A549 (cell line): ENCODE measurements at regions not wholly inside any gene's neighbourhood (a gene's known extent, or its start where the extent isn't known, plus 50 kb on each side); places are given as distances from the start of the nearest gene placed in this dataset.

ENCODE experiments used
- ATAC-seq, 2 experiments: fragments of 200-7000 bp in 1 of 2; fragments of >200 bp in 1 of 2; cut with Nextera tagmentation in 1 of 2; cut with Tn5 transposase in 1 of 2; 3 replicates each; pipeline versions ENCODE4 v1.8.0 to v1.9.1; 2018 to 2020; ENCODE audit warnings: mild to moderate bottlenecking in 1 of 2, moderate library complexity in 1 of 2
- CTCF ChIA-PET: fragments of 300-600 bp; sonication (Branson Sonifier 250); formaldehyde crosslinking; extraction: SDS; loops from one replicate; lab custom pipeline; 2021; ENCODE audit warnings: antibody characterized with exemption, inconsistent platforms; lab: Yijun Ruan, JAX
- POLR2A ChIA-PET: fragments of 350-600 bp; formaldehyde crosslinking; extraction: SDS; loops from one replicate; lab custom pipeline; 2021; ENCODE audit warnings: antibody characterized with exemption, inconsistent platforms; lab: Yijun Ruan, JAX
- DNase-seq, 2 experiments: peaks; one replicate each; pipeline versions ENCODE4 v3.0.0 to v3.0.0-alpha.2; 2011 to 2016; ENCODE audit warnings: low read depth in 1 of 2, low spot score in 1 of 2
- FAIRE-seq: peaks from 2 replicates; lab custom pipeline; 2011; peaks lifted over from hg19 to GRCh38; lab: Jason Lieb, UNC
- H3K27ac ChIP-seq, 2 experiments: fragments of >200 bp; sonication (Bioruptor Twin); formaldehyde crosslinking; 3 replicates each; pipeline ENCODE4 v1.5.1; 2016 to 2017
- H3K4me1 ChIP-seq: fragments of >200 bp; sonication (Bioruptor Twin); formaldehyde crosslinking; 3 replicates; pipeline ENCODE4 v1.6.1; 2016
- H3K4me2 ChIP-seq: fragments of >200 bp; sonication (Bioruptor Twin); formaldehyde crosslinking; 3 replicates; pipeline ENCODE4 v1.6.1; 2016
- H3K4me3 ChIP-seq: fragments of >200 bp; sonication (Bioruptor Twin); formaldehyde crosslinking; 3 replicates; pipeline ENCODE4 v1.5.1; 2016
- H3K9me3 ChIP-seq: fragments of >200 bp; sonication (Bioruptor Twin); formaldehyde crosslinking; 3 replicates; pipeline ENCODE4 v1.6.1; 2016
- ATOH8 ChIP-seq: fragments of 250-450 bp; sonication (Bioruptor Pico); IDR thresholded peaks from 2 replicates; pipeline ENCODE4 v1.5.0; 2020; ENCODE audit warnings: low read depth, mild to moderate bottlenecking, moderate library complexity
- BCL3 ChIP-seq: fragments of >200 bp; sonication (Bioruptor Twin); formaldehyde crosslinking; IDR thresholded peaks from 3 replicates; pipeline ENCODE4 v1.6.1; 2016
- CBX8 ChIP-seq: fragments of 200-600 bp; sonication (generic); IDR thresholded peaks from 2 replicates; pipeline ENCODE4 v1.6.1; 2016
- CEBPB ChIP-seq, 2 experiments: fragments of >200 bp in 1 of 2; sonication (Bioruptor Twin) in 1 of 2; formaldehyde crosslinking in 1 of 2; IDR thresholded peaks; 2 replicates each; pipeline ENCODE4 v1.6.1; 2012 to 2016
- CHD2 ChIP-seq: fragments of 150-350 bp; IDR thresholded peaks from 2 replicates; pipeline ENCODE4 v1.6.1; 2014; ENCODE audit warnings: low read length; ENCODE audit not compliant: partially characterized antibody
- CHD4 ChIP-seq: fragments of 200-600 bp; sonication (generic); IDR thresholded peaks from 2 replicates; pipeline ENCODE4 v1.6.1; 2016; ENCODE audit warnings: antibody characterized with exemption, mild to moderate bottlenecking, borderline replicate concordance
- CTCF ChIP-seq: fragments of >200 bp; sonication (Bioruptor Twin); formaldehyde crosslinking; IDR thresholded peaks from 3 replicates; pipeline ENCODE4 v1.5.1; 2016
- EP300 ChIP-seq, 2 experiments: fragments of >200 bp; sonication (Bioruptor Twin); formaldehyde crosslinking; IDR thresholded peaks; 2 replicates in 1 of 2; 3 replicates in 1 of 2; pipeline ENCODE4 v1.6.1; 2016 to 2017
- FOSL2 ChIP-seq, 2 experiments: fragments of 450-650 bp in 1 of 2; fragments of >200 bp in 1 of 2; sonication (Bioruptor Twin) in 1 of 2; formaldehyde crosslinking; IDR thresholded peaks; 2 replicates each; pipeline versions ENCODE4 v1.5.0 to v1.6.1; 2016 to 2020; ENCODE audit warnings: mild to moderate bottlenecking in 1 of 2, moderate library complexity in 1 of 2
- FOXS1 ChIP-seq: fragments of 250-450 bp; sonication (Bioruptor Pico); IDR thresholded peaks from 2 replicates; pipeline ENCODE4 v1.5.0; 2020; ENCODE audit warnings: mild to moderate bottlenecking, moderate library complexity
- HDAC2 ChIP-seq: fragments of 200-600 bp; sonication (generic); IDR thresholded peaks from 2 replicates; pipeline ENCODE4 v1.6.1; 2016
- HEYL ChIP-seq: fragments of 250-450 bp; sonication (Bioruptor Pico); IDR thresholded peaks from 2 replicates; pipeline ENCODE4 v1.8.0; 2021; ENCODE audit warnings: mild to moderate bottlenecking, moderate library complexity
- HMGXB4 ChIP-seq: fragments of 250-450 bp; sonication (Bioruptor Pico); IDR thresholded peaks from 2 replicates; pipeline ENCODE4 v1.5.0; 2021; ENCODE audit warnings: mild to moderate bottlenecking, moderate library complexity, borderline replicate concordance
- KDM1A ChIP-seq: fragments of 200-600 bp; sonication (generic); IDR thresholded peaks from 2 replicates; pipeline ENCODE4 v1.6.1; 2016; ENCODE audit warnings: low read depth, mild to moderate bottlenecking
- MYC ChIP-seq: IDR thresholded peaks from 2 replicates; pipeline ENCODE4 v1.6.1; 2012; ENCODE audit warnings: mild to moderate bottlenecking, inconsistent platforms, low read length, improper control_type of control experiment, borderline replicate concordance
- PHF8 ChIP-seq: fragments of 200-600 bp; sonication (generic); IDR thresholded peaks from 2 replicates; pipeline ENCODE4 v1.6.1; 2016; ENCODE audit warnings: low read depth, mild to moderate bottlenecking, antibody characterized with exemption, moderate library complexity, borderline replicate concordance
- REST ChIP-seq: fragments of 200-600 bp; sonication (generic); IDR thresholded peaks from 2 replicates; pipeline ENCODE4 v1.6.1; 2016; ENCODE audit warnings: antibody characterized with exemption, mild to moderate bottlenecking, moderate library complexity
- RFX5 ChIP-seq: fragments of 450-650 bp; IDR thresholded peaks from 2 replicates; pipeline ENCODE4 v1.7.1; 2014; ENCODE audit warnings: antibody characterized with exemption, mild to moderate bottlenecking, moderate library complexity
- RNF2 ChIP-seq: fragments of 200-600 bp; sonication (generic); IDR thresholded peaks from 2 replicates; pipeline ENCODE4 v1.6.1; 2016; ENCODE audit warnings: low read depth, mild to moderate bottlenecking, antibody characterized with exemption, moderate library complexity, borderline replicate concordance
- SMC3 ChIP-seq: fragments of >200 bp; sonication (Bioruptor Twin); formaldehyde crosslinking; IDR thresholded peaks from 3 replicates; pipeline ENCODE4 v1.6.1; 2018; ENCODE audit warnings: inconsistent platforms
- SREBF2 ChIP-seq: fragments of 450-650 bp; IDR thresholded peaks from 2 replicates; pipeline ENCODE4 v1.6.1; 2014; ENCODE audit warnings: mild to moderate bottlenecking, moderate library complexity
- USF2 ChIP-seq: fragments of 450-650 bp; IDR thresholded peaks from 2 replicates; pipeline ENCODE4 v1.6.1; 2014; ENCODE audit warnings: antibody characterized with exemption
- ZC3H11A ChIP-seq: fragments of 450-650 bp; IDR thresholded peaks from 2 replicates; pipeline ENCODE4 v1.6.1; 2014; ENCODE audit warnings: antibody characterized with exemption, mild to moderate bottlenecking
- ZNF302 ChIP-seq: fragments of 250-450 bp; sonication (Bioruptor Pico); IDR thresholded peaks from 2 replicates; pipeline ENCODE4 v1.9.0; 2021; ENCODE audit warnings: inconsistent platforms, mild to moderate bottlenecking, moderate library complexity
- ZSCAN20 ChIP-seq: fragments of 250-450 bp; sonication (Bioruptor Pico); IDR thresholded peaks from 2 replicates; pipeline ENCODE4 v1.8.0; 2022; ENCODE audit warnings: mild to moderate bottlenecking, moderate library complexity
- WGBS: methylation state at CpG from one replicate; pipeline ENCODE4 v1.1.6; 2017; ENCODE audit errors: missing lambda C conversion rate; 5-methylcytosine and 5-hydroxymethylcytosine counted together

- ChIA-PET CTCF (interaction anchor here (0.6 kb wide), 2 partner anchors 269 to 295 kb away, joined by 3 read pairs; no protein-coding TSS in a partner anchor), POLR2A (no interaction called here)
- no peaks in the 10 kb centered on the region for H3K4me1 ChIP-seq
- H3K4me3 ChIP-seq: no peak overlapping the region
- no peaks in the 10 kb centered on the region for H3K9me3 ChIP-seq
- H3K27ac ChIP-seq: no peak overlapping the region
- H3K4me2 ChIP-seq: no peak overlapping the region
- FAIRE-seq: no peak
- TF ChIP-seq SREBF2: no peak
- no peak for TF ChIP-seq CHD4
- TF ChIP-seq ATOH8 (CRISPR knock-in tag): no peak
- TF ChIP-seq PHF8: no peak
- TF ChIP-seq HEYL (CRISPR knock-in tag): no peak
- no peak for TF ChIP-seq FOSL2 (IDR thresholded peaks at IDR 0.05)
- TF ChIP-seq FOSL2 (CRISPR knock-in tag; IDR thresholded peaks at IDR 0.05): no peak
- no peak for TF ChIP-seq SMC3
- TF ChIP-seq HMGXB4: no peak
- TF ChIP-seq ZNF302: no peak
- TF ChIP-seq CTCF: no peak
- no peak for TF ChIP-seq REST
- TF ChIP-seq CHD2: no peak
- no peak for DNase-seq
- no peak for ATAC-seq
- 61% methylated on average over 1 of the region's 1 CpG for WGBS
Observed at GRCh38 chr3:36229496-36229895, 150.8 kb upstream of the STAC start.

- POLR2A ChIA-PET: no interaction called here
- Histone ChIP-seq H3K9me3 (peaks cover 12% of the 10 kb centered on the region; the same call in 2 of the 3 replicates), H3K4me2 (no peak overlapping the region), H3K4me3 (no peak overlapping the region), H3K4me1 (no peaks in the 10 kb centered on the region), H3K27ac (no peak overlapping the region)
- DNase-seq: no peak
- no peak for TF ChIP-seq SREBF2
- TF ChIP-seq EP300 (IDR thresholded peaks at IDR 0.05): no peak
- no peak for TF ChIP-seq ZC3H11A
- TF ChIP-seq FOXS1 (CRISPR knock-in tag): no peak
- no peak for TF ChIP-seq CBX8
- TF ChIP-seq CEBPB (IDR thresholded peaks at IDR 0.05): no peak
- TF ChIP-seq USF2: no peak
- no peak for TF ChIP-seq MYC
- TF ChIP-seq KDM1A: no peak
- TF ChIP-seq ZSCAN20: no peak
- TF ChIP-seq PHF8: no peak
- TF ChIP-seq RFX5: no peak
- no peak for TF ChIP-seq BCL3
- TF ChIP-seq HDAC2: no peak
- no peak for TF ChIP-seq RNF2
- no peak for TF ChIP-seq ZNF302
- CTCF ChIA-PET: interaction anchor here (0.6 kb wide), 1 partner anchor 606 kb away, joined by 3 read pairs; no protein-coding TSS in a partner anchor
- no peak for ATAC-seq
- FAIRE-seq: no peak
Observed at GRCh38 chr3:36232797-36233489, 147.4 kb upstream of the STAC start.
